ENCODE measurements at regions not wholly inside any gene's neighbourhood (a gene's known extent, or its start where the extent isn't known, plus 50 kb on each side); places are given as distances from the start of the nearest gene placed in this dataset.

DNA sequence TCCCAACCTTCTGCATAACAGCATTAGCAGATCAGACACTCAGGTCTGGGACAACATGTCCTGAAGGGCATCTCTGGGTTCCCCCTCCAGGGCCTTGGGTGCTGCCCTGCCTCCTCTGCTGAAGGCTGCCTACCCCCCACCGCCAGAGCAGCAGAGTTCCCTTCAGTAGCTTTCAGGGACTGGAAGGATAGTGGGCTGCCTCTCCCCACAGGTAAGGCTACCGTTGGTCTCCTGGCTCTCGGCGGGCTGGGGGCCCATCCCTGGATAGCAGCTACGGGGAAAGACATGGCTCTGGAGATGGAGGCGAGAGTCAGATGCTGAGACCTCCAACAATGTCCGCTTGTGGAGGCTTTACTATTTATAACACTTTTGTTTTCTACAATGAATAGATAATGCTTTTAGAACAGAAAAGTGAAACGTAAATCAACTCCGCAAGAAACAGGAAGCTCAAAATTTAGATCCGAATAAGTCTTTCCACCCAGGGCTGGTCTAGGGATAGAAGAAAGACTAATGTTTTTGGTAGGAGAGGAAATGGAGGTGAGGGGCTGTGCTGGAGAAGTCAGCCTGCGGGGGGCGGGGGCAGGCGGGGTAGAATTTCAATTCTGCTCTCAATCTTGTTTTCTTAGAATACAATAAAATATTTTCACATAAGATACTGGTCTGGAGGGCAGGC is 58.4 kb downstream of the ARL4C start:
- no peak for DNase-seq (ENCODE audit: low read depth in 2 of 2)

DNA sequence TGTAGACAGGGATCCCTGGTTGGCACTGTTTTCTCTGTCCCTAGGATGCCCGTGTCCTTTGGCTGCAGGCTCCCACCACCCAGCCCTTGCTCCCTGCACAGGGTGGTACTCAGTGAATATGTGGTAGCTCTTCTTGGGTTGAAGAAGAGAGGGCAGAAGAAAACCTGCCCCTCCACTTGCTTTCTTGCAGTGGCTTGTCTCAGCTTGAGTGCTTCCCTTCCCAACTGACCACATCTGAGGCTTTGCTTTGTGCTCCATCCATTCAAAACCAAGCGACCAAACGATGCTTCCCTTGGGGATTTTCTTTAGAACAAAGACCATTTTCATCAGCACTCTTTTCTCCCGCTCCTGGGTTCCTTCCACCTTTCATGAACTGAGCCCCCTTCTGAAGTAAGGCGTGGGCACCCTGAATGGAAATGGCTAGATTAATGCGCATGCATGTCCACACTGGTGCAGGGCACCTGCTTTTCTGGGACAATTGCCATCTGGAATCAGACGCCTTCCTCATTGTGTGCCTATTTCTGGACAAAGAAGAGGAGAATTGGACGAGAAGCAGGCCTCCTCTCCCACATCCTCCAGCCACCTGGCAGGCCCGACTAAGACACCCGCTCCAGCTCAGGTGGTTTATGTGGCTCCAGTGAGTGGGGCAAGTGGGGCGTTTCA is 59.1 kb downstream of the ARL4C start:
- DNase-seq (ENCODE audit: low read depth in 2 of 2): no peak

DNA sequence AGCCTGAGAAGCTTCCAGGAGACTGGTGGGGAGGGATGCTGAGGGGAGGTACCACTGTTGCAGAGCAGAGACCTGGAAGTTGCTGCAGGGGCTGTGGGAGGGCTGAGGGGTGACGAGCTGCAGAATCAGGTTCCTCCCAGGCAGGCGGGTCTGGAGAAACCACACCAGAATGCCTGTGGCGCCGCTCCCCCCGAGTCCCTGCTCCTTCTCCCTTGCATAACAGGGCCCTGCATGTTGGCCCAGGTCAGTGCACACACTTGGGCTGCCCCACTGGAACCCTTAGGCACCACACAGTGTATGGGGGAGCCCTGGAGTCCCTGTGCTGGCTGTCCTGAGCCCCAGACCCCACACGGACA is 60.4 kb downstream of the ARL4C start:
- no peak for DNase-seq (ENCODE audit: low read depth in 2 of 2)

DNA sequence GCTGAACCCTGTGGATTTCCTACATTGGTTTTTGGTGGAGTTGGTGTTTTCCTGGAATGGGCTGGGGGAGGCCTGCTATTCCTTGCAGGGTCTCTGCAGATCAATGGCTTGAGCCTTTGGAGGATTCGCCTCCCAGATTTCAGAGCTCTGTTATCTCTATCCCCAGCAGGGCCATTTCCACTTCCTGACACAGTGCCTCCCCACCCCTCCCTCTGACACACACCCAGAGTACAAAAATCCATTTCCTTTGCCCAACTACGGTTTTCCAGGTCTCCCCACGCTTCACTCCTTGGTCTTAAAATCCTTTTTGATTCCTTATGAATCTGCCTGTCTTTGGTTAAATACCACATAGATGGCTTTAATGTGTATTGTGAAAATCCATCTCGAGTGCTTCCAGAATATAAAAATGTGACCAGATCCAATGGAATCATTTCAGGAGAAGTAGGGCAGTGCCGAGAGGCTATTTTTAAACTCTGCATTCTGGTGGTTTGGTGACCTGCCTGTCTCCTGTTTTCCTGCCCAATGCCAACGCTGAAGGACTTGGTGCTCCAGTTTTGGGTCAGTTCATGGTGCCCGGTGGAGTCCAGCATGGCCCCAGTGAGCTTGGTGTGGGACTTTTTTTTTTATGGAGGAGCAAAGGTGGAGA is 60.9 kb downstream of the ARL4C start:
- no peak for DNase-seq (ENCODE audit: low read depth in 2 of 2)

DNA sequence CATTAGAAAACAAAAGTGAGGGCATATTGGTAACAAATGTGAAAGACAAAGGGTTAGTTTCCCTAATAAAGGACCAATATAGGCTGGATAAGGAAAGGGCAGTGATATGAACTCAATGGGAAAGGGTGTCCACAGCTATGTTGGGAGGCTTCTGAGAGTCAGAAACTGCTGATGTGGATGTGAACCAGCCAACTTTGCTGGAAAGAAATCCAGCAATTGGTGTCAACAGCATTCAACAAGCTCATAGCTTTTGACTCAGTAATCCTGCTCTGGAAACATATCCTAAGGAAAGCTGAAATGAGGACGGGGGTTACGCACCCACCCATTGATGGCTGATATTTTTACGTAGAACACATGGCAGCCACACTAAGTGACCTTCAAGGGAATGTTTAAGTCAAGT is 63.7 kb downstream of the ARL4C start:
- no peak for DNase-seq (ENCODE audit: low read depth in 2 of 2)

DNA sequence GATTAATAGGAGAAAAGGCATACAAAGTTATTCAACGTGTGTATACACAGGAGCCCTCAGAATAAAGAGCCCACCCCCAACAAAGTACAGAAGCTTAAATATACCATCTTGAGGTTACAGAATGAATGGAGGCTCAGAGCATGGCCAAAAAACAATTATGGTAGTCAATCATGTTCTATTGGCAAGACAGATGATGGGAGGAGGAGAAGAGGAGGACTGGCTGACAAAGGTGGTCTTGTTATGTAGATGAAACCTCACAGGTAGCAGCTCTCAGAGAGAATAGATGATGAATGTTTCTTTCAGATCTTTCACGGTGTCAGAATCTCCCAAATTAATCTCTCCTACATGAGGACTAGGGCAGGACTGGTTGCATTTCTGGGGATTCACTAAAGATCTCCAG is 66.0 kb downstream of the ARL4C start:
- DNase-seq (ENCODE audit: low read depth in 2 of 2): no peak

DNA sequence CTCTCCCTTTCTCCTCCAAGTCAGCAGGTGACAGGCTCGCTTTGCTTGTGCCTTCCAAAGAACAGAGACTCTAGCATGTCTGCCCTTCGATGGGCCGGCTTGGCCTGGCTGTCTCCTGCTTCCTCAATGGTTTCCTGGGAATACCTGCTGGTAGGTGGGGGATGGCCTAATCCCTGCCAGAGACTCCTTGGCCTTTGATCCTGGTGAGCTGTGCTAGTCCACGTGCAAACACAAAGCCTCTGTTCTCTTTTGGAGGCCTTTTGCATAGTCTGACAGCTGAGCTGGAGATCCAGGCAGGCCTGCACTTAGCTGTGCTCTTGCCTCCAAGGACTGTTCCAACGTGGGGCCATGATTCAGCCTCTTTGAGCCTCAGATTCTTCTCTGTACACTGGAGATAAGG is 67.6 kb downstream of the ARL4C start:
- no peak for DNase-seq (ENCODE audit: low read depth in 2 of 2)

DNA sequence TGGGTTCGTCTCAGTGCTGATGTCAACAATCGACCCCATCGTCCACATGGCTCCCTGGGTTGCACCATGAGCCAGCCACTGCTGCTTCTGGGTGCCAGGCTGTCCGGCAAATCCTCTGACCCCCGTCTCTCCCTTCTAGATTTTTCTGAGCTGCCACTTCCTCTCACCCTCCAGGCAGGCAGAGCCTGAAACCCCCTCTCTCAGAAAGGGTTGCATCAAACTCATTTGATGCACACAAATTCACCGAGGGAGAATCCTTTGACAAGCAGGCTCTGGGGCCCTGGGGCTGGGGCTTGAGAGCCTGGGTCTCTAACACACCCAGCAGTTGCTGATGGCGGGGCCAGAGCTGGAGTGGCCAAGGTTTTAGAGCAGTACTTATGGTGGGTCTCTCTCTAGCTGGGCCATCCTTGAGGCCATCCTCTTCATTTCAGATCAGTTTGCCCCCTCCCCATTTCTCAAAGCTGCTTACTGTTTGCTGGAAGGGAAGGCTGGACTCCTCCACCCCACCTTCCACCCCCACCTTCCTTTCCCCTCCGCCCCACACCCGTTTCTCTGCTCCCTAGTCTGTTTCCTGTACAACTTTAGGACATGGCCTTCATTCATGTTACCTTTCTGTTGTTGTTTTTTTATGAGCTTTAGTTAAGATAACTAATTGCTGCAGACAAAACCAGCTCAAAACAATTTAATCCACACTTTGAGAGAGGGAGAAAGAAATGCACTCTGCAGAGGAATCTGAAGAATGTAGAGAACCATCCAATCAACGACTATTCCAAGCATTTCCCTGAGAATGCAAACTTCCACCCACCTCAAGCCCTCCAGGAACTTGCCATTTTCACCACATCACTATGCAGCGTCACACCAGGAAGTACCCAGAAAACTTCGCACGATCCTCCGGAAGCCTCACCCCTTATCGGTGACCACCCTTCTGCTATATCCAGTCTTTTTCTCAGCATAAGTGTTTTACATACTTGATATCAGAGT is 69.5 kb downstream of the ARL4C start:
- peak; percentile 79 to 83 for DNase-seq (ENCODE audit: low read depth in 2 of 2)

DNA sequence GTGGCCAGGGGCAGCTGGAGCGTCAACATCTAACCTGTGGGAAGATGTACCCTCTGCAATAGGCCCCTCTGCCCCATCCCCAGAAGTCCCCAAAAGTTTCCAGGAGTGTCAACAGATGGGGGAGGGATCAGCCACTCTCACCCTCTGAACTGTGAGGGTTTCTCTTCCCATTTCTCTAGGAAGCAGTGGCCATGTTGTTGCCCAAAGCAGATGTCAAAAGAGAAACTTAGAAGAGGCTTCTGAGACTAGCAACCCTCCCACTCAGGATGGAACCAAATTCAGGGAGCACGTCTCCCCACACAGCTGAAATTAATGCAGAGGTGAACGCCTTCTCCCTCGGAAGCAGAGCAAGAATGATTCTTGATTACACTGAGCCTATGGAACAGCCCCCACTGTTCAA is 70.3 kb downstream of the ARL4C start:
- DNase-seq (ENCODE audit: low read depth in 2 of 2): no peak

DNA sequence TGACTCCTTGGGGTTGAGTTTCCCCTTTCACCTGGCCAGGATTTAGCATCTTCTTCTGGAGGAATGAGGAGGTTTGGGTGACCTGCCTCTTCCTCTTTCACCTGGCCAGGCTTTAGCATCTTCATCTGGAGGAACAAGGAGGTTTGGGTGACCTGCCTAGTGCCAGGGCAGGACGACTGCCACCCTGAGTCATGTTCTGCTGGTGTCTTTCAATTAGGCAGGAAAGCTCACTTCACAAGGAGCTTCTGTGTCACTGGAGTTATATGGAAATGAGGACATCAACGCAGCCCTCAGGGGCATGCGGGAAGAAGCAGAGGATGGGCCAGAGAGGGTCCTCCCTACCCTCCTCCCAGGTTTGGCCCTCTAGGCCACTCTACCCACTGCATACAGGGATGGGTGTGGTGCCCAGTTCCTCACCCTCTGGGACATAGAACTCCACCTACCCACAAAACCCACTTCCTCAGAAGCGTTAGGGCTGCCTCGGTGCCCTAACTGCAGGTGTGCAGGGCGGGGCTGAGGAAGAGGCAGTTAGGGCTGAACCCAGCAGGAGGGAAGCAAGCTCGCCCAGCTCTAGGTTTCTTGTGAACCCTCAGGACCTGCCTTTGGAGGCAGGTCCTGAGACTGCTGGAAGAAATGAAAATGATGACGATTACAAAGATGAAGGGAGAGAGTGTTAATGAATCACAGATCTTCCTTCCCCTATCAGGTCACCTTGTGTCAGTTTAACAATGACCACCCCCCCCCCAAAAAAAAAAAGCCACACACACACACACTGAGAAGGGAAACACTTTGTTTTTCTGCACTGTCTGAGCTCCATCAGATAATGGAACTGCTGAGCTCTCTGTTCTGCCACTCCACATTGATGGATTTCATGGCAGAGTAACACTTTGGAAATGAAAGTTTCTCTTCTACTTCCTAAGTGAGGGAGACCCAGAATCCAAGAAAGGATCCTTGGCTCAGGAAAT is 71.0 kb downstream of the ARL4C start:
- no peak for DNase-seq (ENCODE audit: low read depth in 2 of 2)

DNA sequence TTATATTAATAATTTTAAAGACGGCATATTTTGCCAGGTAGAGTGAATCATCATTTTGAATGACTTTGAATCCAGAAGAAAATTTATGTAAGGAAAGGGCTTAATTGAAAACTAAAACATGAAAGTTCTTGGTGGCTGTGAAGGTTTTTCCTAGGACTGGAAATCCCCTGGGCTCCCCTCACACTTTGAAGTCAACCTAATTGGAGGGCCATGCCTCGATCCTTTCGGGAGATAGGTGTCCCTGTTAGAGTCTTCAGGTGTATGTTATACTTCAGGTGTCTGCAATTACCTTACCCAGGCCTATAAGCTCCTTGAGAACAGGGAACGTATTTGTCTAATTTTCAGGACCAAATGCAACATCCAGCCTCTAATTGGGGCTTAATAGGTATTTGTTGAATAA is 73.0 kb downstream of the ARL4C start:
- DNase-seq (ENCODE audit: low read depth in 2 of 2): no peak

DNA sequence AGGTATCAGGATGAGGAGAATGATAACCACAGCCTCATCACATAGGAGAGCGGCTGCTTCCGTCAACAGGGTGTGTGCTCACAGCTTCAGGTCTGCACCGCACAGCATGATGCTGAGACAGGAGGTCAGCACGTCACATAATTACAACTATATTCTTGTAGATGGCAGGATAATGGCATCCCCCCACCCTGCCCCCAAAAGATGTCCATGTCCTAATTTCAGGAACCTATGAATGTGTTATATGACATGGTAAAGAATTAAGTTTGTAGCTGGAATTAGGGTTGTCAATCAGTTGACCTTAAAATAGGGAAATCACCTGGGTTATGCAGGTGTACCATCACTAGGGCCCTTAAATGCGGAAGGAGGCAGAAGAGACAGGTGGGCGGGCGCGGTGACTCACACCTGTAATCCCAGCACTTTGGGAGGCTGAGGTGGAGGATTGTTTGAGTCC is 73.9 kb downstream of the ARL4C start:
- no peak for DNase-seq (ENCODE audit: low read depth in 2 of 2)

DNA sequence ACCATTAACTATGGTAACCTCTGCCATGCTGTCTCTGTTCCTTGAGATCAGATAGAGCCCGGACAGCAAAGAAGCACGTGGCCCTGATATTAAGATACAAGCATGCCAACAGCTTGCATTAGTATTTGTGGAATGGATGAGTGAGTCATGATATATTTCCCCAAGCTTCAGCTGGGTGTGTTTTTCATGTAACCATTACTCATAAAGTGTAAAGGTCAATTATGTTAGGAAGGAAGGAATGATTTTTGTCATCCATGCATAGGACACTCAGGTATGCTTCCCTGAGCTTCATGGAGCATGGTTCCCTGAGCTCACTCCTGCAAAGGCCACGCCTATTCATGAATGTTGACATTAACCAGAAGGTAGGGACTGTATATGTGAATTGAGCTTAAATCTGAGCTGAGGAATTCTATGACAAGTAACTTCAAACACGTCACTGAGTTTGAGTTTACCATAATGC is 74.6 kb downstream of the ARL4C start:
- DNase-seq (ENCODE audit: low read depth in 2 of 2): peak; percentile 78 to 80

DNA sequence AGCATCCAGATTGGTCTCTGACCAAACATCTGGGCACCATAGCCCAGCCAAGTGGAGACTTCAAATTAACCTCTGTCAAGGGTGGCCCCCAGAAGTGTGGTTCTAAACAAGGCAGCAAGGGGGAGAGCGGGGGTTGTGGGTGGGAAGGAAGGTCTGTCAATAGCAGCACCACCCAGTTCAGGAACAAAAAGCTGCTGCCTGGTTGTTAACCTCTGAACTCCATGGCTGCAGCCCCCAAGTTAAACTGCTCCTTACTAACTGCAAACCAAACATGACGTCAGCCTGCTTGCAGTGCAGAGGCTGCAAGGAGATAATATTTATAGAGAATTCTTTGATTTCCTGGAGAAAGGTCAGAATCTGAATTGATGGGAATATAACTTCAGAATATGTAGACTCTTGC is 76.5 kb downstream of the ARL4C start:
- no peak for DNase-seq (ENCODE audit: low read depth in 2 of 2)

DNA sequence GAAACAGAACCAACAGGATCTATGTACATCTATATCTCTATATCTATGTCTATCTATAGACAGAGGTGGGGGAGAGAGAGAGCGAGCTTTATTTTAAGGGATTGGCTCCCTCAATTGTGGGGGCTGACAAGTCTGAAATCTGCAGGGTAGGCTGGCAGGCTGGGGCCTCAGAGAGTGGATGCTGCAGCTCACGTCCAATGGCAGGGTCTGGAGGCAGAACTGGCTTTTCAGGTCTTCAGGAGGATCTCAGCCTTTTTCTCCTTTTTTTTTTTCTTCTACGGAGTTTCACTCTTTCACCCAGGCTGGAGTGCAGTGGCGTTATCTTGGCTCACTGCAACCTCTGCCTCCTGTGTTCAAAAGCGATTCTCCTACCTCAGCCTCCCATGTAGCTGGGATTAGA is 77.2 kb downstream of the ARL4C start:
- DNase-seq (ENCODE audit: low read depth in 2 of 2): no peak

DNA sequence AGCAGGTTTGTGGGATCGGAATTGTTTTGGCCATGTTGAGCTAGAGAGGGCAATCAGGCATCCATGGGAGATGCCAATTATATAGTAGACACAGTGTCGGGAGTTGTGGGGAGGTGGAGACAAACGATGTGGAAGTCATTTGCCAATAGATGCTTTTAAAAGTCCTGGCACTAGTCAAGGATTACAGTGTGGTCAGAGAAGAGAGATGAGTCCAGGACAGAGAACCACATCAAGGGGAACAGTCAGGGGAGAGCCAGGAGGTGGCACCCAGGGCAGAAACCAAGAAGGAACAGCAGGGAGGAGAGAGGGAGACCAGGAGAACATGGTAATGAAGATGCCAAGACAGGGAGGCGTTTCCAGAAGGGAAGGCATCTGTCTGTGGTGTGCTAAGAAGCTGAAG is 81.2 kb downstream of the ARL4C start:
- no peak for DNase-seq (ENCODE audit: low read depth in 2 of 2)

DNA sequence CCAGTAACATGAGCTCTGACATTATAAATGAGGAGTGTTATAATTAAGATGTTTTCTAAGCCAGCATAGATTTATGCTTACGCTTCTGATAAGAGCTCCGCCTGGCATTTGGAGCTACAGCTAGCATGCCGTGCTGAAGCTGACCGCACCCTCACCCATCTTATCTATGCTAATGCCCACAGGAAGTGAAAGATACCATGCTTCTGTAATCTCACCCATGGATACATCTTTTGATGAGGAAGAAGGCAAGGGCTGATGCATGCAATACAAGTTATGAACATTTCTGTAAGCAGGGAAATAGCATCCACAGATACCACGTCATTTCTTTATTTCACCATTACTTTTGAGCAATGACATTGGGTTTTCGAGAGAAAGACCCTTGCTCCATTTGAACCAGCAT is 82.3 kb downstream of the ARL4C start:
- DNase-seq (ENCODE audit: low read depth in 2 of 2): no peak

DNA sequence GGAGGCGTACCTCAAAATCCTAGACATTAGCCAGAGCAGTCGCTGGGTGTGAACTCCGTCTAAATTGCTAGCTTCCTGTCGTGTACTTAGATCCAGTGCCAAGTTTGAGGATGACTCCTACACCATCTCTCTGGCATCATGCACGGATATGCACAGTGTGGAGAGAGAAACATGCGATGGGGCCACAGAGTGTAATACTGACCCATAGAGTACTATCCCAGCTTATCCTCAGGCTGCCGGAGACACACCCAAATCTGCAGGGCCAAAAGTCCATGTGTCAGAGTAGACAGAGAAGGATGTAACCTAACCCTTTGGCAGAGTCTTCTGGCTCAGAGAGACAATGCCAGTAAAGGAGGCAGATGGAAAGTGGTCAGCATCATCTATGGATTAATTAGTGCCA is 84.2 kb downstream of the ARL4C start:
- no peak for DNase-seq (ENCODE audit: low read depth in 2 of 2)

DNA sequence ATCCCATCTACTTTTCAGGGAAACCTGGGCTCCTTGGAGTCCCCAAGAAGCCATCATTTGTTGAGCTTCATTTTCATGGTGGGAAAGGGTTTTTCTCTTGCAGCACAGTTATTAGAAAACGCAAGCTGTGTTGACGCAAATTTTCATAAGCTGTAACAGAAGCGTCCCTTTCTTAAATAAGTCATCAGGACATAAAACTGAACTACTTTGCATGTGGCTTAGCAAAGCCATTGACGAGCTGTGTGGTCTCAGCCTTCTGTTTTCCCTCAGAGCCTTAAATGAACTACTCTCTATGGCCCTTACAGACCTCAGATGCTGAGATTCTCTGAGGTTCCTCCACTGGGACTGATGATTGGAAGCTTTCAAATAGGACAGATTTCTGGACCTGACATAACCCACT is 85.1 kb downstream of the ARL4C start:
- DNase-seq (ENCODE audit: low read depth in 2 of 2): no peak

DNA sequence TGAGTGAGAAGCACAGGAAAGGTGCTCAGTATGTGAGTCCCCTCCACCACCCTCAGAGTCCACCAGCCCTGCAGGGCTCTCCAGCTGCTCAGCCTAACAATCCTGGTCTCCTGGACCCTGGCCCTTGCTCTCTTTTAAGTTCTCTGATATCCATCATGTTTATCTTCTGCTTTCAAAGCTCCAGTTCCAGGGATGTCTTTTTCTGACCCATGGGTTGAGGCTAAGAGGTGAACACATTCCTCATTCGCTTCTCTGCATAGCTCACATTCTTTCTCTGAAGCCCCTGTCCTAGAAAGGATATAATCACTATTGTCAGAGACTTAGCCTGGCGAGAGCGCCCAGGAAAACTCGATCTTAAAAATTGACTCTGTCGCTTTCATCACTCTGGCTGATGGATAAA is 86.4 kb downstream of the ARL4C start:
- DNase-seq (ENCODE audit: low read depth in 2 of 2): no peak

DNA sequence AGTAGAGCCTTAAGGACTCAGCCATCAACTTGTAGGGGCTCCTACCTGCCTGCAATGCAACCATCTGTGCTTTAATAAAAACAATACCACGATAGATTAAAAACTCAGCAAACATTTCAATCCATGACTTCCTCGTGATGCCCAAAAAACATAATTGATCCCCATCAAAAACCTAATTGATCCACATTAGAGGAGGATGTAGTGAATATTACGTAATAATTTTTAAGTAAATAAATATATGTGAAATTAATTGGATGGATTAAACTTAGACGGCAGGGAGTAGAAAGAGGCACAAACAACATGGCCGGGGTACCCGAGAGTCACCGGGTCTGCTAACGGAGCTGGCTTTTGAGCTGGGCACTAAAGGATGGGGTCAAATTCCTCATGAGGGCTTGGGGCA is 87.3 kb downstream of the ARL4C start:
- DNase-seq (ENCODE audit: low read depth in 2 of 2): no peak

Data from fibroblast of skin of left quadriceps (primary cell).